IPS DF 6.9 (cell line): ENCODE measurements at regions not wholly inside any gene's neighbourhood (a gene's known extent, or its start where the extent isn't known, plus 50 kb on each side); places are given as distances from the start of the nearest gene placed in this dataset.
"Not testable (repeated sequence)": the region's sequence is repeated elsewhere in the genome, so short reads cannot be mapped to it uniquely, and the experiment has no call there.

Source experiments
- DNase-seq: peaks from one replicate; pipeline ENCODE4 v3.0.0-alpha.2; 2013; ENCODE audit warnings: low read depth, low spot score
- H3K27ac ChIP-seq: one replicate; pipeline ENCODE4 v1.5.1; 2013; ENCODE audit warnings: low read length, control low read depth
- H3K27me3 ChIP-seq: 2 replicates; pipeline ENCODE4 v1.6.1; 2013; ENCODE audit warnings: mild to moderate bottlenecking, low read length; ENCODE audit not compliant: control insufficient read depth, insufficient read depth
- H3K36me3 ChIP-seq: 2 replicates; pipeline ENCODE4 v1.6.1; 2013; ENCODE audit warnings: low read length; ENCODE audit not compliant: control insufficient read depth, insufficient read depth
- H3K4me1 ChIP-seq: 2 replicates; pipeline ENCODE4 v1.6.1; 2013; ENCODE audit warnings: low read length; ENCODE audit not compliant: control insufficient read depth, insufficient read depth
- H3K4me3 ChIP-seq: 2 replicates; pipeline ENCODE4 v1.5.1; 2013; ENCODE audit warnings: mild to moderate bottlenecking, low read length
- H3K9me3 ChIP-seq: 2 replicates; pipeline ENCODE4 v1.6.1; 2013; ENCODE audit warnings: low read length, inconsistent platforms; ENCODE audit not compliant: control insufficient read depth, insufficient read depth
- WGBS: extraction: QIAGEN DNeasy Blood & Tissue Kit; methylation state at CpG from one replicate; pipeline ENCODE4 v1.1.7; 2013; ENCODE audit warnings: mixed read lengths, missing lambda C conversion rate; ENCODE audit not compliant: insufficient read length, insufficient coverage; 5-methylcytosine and 5-hydroxymethylcytosine counted together

DNA sequence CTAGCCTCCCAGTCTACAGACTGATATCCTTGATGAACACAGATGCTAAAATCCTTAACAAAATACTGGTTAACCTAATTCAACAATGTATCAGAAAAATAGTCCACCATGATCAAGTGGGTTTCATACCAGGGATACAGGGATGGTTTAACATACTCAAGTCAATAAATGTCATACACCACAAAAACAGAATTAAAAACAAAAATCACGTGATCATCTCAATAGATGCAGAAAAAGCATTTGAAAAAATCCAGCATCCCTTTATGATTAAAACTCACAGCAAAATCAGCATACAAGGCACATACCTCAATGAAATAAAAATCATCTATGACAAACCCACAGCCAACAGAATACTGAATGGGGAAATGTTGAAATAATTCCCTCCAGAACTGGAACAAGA lies 685.7 kb upstream of the DPPA4 start:
- not testable (repeated sequence) for H3K4me3 ChIP-seq, DNase-seq, H3K27ac ChIP-seq, H3K36me3 ChIP-seq, H3K27me3 ChIP-seq, H3K4me1 ChIP-seq, H3K9me3 ChIP-seq
- no CpG with 5 or more reads among the region's 1 CpG for WGBS

DNA sequence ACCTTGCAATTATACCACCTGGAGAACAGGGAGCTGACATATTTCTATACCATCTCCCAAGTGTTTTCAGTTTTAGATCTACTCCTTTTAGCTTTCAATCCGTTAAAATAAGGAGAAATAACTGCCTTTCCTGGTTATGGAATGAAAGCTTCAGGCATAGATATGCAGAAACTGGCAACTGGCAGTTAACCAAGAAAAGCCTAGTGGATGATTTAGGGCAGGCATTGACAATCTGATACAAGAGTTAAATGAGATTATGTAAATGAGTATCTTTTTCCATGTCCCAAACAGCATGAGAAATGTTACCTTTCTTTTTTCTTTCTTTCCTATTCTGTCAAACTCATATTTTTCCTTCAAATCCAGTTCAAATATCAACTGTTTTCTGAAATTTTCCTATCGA lies 689.1 kb upstream of the DPPA4 start:
- H3K27me3 ChIP-seq: no peaks in the 10 kb centered on the region
- no peaks in the 10 kb centered on the region for H3K9me3 ChIP-seq
- H3K4me3 ChIP-seq: no peak overlapping the region
- H3K27ac ChIP-seq: no peak overlapping the region
- DNase-seq: no peak
- no CpG with 5 or more reads among the region's 2 CpGs for WGBS
- H3K36me3 ChIP-seq: no peaks in the 10 kb centered on the region
- no peaks in the 10 kb centered on the region for H3K4me1 ChIP-seq

DNA sequence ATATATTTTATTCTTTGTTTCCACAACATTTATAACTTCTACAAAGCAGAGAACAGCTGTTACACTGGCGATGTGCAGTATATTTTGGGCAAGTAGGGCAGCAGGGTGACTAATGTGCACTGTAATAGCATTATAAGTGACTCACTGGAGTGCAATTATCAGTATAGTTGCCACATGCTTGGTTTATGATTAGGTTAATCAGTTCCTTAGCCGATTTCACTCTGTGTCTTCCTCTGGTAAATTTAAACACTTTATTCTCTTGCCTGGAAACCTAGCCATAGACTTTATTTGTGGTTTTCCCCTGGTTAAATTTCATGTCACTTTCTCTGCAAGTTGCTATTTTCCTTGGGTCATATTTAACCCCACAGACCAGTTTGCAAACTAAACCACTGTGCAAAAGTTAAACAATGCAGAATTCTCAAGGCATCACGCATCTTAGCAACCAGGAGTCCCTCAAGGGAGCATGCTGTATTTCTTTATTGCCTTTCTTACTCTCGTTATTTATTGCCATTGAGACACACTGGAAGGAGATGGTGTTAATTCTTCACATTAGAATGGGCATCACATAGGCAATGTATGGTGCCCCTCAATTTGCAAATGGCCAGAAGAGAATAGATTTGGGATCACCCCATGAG lies 690.2 kb upstream of the DPPA4 start:
- H3K36me3 ChIP-seq: no peaks in the 10 kb centered on the region
- no peaks in the 10 kb centered on the region for H3K4me1 ChIP-seq
- H3K4me3 ChIP-seq: no peak overlapping the region
- DNase-seq: no peak
- H3K27ac ChIP-seq: no peak overlapping the region
- no peaks in the 10 kb centered on the region for H3K9me3 ChIP-seq
- H3K27me3 ChIP-seq: no peaks in the 10 kb centered on the region
- WGBS: no CpG with 5 or more reads among the region's 4 CpGs

DNA sequence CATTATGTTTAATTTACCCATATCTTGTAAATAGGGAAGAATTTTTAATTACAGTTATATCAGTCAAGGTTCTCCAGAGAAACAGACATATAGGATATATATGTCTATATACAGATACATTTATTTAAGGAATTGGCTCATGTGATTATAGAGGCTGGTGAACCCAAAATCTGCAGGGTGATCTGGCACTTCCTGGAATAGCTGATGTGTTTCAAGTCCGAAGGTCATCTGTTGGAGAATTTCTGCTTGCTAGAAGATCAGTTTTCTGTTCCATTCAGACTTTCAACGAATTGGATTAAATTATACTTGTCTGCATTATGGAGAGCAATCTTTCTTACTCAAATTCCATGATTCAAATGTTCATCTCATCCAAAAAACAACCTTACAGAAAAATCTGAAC lies 694.6 kb upstream of the DPPA4 start:
- Histone ChIP-seq H3K27me3 (no peaks in the 10 kb centered on the region), H3K4me1 (no peaks in the 10 kb centered on the region), H3K27ac (no peak overlapping the region), H3K4me3 (no peak overlapping the region), H3K36me3 (no peaks in the 10 kb centered on the region), H3K9me3 (no peaks in the 10 kb centered on the region)
- DNase-seq: no peak
- WGBS: no CpG with 5 or more reads among the region's 2 CpGs

DNA sequence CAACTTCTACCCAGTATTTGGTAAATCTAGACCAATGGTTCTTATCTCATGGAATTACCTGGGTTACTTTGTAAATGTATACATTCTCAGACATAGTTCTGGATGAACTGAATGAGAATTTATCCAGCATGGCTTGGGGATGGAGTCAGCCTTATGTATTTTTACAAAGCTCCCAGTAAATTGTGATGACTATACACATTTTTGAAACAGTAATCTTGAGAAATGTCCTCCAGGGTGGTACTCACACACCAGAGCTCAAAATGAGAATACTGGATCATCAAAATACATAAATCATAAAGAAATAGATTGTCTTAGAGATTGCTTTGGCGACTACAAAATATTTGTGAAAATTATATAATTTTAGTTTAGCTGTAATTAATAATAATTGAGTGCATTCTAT lies 722.1 kb upstream of the DPPA4 start:
- H3K9me3 ChIP-seq: no peaks in the 10 kb centered on the region
- no peak for DNase-seq
- no peak overlapping the region for H3K4me3 ChIP-seq
- no peak overlapping the region for H3K27ac ChIP-seq
- H3K36me3 ChIP-seq: no peaks in the 10 kb centered on the region
- WGBS: no CpG with 5 or more reads among the region's 1 CpG
- no peaks in the 10 kb centered on the region for H3K27me3 ChIP-seq
- H3K4me1 ChIP-seq: no peaks in the 10 kb centered on the region

DNA sequence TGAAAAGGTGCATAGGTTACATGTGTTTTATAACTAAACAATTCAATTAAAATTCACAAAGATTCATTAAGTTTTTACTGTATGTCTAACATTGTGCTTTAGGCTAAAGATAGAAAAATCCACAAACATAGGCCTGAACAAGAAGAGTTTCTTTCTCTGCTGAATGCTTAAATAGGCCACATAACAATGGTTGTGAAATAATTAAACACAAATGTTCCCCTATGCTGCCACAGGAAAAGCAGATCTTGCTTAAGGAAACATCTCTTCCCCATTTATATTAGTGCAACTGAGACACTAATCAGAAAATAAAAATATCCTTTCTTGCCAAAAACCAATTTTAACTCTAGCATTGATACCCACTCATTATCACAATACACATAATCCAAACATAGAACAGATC lies 725.4 kb upstream of the DPPA4 start:
- Histone ChIP-seq H3K4me1 (no peaks in the 10 kb centered on the region), H3K36me3 (no peaks in the 10 kb centered on the region), H3K27me3 (no peaks in the 10 kb centered on the region), H3K4me3 (no peak overlapping the region), H3K9me3 (no peaks in the 10 kb centered on the region), H3K27ac (no peak overlapping the region)
- no peak for DNase-seq

DNA sequence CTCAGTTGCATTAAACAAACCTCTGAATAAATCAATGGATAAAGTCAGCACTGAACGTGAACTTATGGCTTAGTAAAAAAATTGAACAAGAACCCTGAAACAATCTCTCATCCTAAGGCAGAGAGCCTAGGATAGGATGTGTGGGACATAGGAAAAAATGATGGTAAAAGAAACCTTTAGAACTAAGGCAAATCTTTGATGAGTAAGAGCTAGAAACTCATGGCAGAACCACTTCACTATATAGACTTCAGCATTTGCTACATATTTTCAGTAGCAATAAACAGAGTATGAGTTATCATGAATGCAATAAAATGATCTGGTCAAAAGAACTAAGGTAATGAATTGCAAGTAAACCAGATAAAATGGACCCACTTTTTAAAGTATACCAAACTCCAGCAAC lies 725.8 kb upstream of the DPPA4 start:
- WGBS: no CpG with 5 or more reads among the region's 1 CpG

DNA sequence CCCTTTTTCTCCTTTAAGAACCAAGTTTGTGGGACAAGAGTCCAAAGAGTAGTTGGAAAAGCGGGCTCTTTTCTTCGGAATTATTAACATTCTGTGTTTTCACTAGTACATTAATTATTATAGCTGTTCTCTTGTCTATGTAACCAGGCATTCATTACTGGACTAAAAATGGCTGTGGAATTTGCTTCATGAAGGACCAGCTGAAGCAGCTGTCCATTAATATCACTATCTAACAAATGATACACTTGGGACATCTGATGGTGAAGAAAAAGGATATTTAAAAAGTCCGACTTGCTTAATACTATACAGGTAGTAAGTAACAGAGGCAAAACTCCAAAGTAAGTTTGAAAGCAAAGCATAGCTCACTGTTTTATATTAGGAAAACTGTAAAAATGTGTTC lies 728.9 kb upstream of the DPPA4 start:
- Histone ChIP-seq H3K4me3 (no peak overlapping the region), H3K9me3 (no peaks in the 10 kb centered on the region), H3K4me1 (no peaks in the 10 kb centered on the region), H3K27ac (no peak overlapping the region), H3K27me3 (no peaks in the 10 kb centered on the region), H3K36me3 (no peaks in the 10 kb centered on the region)
- no CpG with 5 or more reads among the region's 3 CpGs for WGBS
- DNase-seq: no peak

More for the DNA sequence above, 725.8 kb upstream of the DPPA4 start:
- H3K36me3 ChIP-seq: no peaks in the 10 kb centered on the region
- no peaks in the 10 kb centered on the region for H3K9me3 ChIP-seq
- H3K27ac ChIP-seq: no peak overlapping the region
- H3K27me3 ChIP-seq: no peaks in the 10 kb centered on the region
- DNase-seq: no peak
- H3K4me3 ChIP-seq: no peak overlapping the region
- no peaks in the 10 kb centered on the region for H3K4me1 ChIP-seq

DNA sequence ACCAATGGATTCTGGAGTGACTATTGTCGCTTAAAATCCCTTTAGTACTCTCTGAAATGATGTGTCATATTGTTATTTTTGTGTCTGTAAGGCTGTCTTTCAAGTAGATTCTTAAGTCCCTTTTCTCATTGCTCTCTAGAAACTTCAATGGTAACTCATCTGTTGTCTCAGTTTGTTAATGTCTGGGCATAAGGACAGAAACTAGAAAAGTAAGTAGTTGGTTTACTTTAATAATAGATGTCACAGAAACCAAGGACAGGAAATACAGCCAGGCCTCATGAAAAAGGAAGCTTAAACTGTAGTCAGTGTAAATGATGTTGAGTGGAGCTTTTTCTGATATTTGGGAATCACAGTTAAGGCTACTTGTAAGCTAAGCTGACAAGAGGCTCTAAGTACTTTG lies 730.2 kb upstream of the DPPA4 start:
- no peak for DNase-seq
- no peaks in the 10 kb centered on the region; the same call in 1 of the 2 replicates for H3K36me3 ChIP-seq
- H3K4me3 ChIP-seq: no peak overlapping the region
- H3K9me3 ChIP-seq: peaks cover 2% of the 10 kb centered on the region; the same call in 1 of the 2 replicates
- WGBS: no CpG with 5 or more reads among the region's 1 CpG
- H3K27ac ChIP-seq: no peak overlapping the region
- H3K27me3 ChIP-seq: no peaks in the 10 kb centered on the region
- no peaks in the 10 kb centered on the region for H3K4me1 ChIP-seq

DNA sequence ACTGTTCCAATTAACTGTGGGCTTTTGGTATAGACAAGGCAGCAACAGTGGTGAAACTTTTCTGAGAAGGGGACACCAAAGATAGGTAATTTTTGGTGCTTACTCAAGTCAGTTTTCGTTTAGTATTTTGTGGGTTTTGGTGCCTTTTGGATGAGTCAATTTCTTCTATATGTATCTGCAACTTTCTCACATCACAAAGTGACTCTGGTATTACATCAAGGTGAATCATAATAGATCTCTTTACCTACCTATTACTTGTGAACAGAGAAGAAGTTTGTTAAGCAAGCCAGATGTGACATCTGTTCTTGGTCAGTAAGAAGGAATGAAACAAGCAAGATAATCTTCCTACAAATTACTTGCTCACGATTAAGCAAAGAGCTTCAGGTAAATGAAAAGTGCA lies 732.4 kb upstream of the DPPA4 start:
- Histone ChIP-seq H3K9me3 (peaks cover 3% of the 10 kb centered on the region), H3K36me3 (no peaks in the 10 kb centered on the region; the same call in 1 of the 2 replicates), H3K27ac (no peak overlapping the region), H3K27me3 (no peaks in the 10 kb centered on the region), H3K4me1 (no peaks in the 10 kb centered on the region), H3K4me3 (no peak overlapping the region)
- no peak for DNase-seq
- no CpG with 5 or more reads among the region's 2 CpGs for WGBS

DNA sequence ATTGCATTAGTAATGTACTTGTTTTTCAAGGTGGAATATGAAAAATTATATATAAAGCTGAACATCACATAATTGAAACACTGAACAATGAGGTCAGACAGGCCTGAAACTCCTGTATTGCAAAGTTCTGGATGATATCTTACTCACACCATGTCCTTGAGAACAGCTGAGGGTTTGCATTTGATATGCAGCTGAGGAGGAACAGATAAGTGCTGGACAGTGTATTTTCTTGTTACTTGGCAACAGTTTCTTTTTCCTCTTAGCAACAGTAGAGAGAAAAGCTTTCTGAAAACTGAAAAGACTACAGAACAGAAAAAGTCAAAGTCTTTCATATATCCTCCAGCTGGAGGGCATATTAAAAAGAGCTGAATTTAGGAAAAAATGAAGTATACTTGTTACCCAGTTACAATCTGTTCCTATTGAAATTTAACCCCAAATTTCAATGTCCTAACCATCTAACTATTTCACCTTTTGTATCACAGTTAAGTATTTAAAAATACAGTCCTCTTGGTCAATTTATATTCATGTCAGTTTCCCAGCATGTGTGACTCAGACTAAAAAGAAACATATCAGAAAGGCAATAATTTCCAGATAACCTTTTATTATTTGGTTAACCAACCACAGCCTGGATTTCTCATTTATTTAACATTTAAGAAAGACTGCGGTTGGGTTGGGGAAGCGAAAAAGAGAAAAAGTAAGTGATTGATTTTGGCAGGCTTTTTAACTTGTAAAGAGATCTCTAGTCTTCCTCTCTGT lies 733.0 kb upstream of the DPPA4 start:
- no peaks in the 10 kb centered on the region for H3K27me3 ChIP-seq
- DNase-seq: no peak
- H3K9me3 ChIP-seq: peaks cover 3% of the 10 kb centered on the region
- no peak overlapping the region for H3K4me3 ChIP-seq
- H3K27ac ChIP-seq: no peak overlapping the region
- H3K36me3 ChIP-seq: no peaks in the 10 kb centered on the region; the same call in 1 of the 2 replicates
- no peaks in the 10 kb centered on the region for H3K4me1 ChIP-seq
- WGBS: 100% methylated on average over 2 of the region's 2 CpGs
